Activated CD4-positive, alpha-beta memory T cell treated with anti-CD3 and anti-CD28 coated beads, Interleukin-2, amount 10 ng/mL, durations not matched to agents 7 days and 5 days (primary cell): ENCODE measurements at regions not wholly inside any gene's neighbourhood (a gene's known extent, or its start where the extent isn't known, plus 50 kb on each side); places are given as distances from the start of the nearest gene placed in this dataset.
"Not testable (repeated sequence)": the region's sequence is repeated elsewhere in the genome, so short reads cannot be mapped to it uniquely, and the experiment has no call there.

Source experiments
- CTCF ChIA-PET: fragments of 350-600 bp; sonication (Branson Sonifier 250); formaldehyde crosslinking; loops from one replicate; lab custom pipeline; 2021; ENCODE audit warnings: antibody characterized with exemption, inconsistent platforms; lab: Charles Lee
- POLR2A ChIA-PET: fragments of 350-600 bp; sonication (Branson Sonifier 250); formaldehyde crosslinking; loops from one replicate; lab custom pipeline; 2021; ENCODE audit warnings: antibody characterized with exemption; lab: Charles Lee
- DNase-seq: peaks from one replicate; pipeline ENCODE4 v3.0.0-alpha.2; 2020
- H3K27ac Mint-ChIP-seq: one replicate; pipeline ENCODE4 v1.8.0; 2021; ENCODE audit warnings: mild to moderate bottlenecking, mixed read lengths
- H3K27me3 Mint-ChIP-seq: one replicate; pipeline ENCODE4 v1.8.0; 2021; ENCODE audit warnings: mixed read lengths
- H3K36me3 Mint-ChIP-seq: one replicate; pipeline ENCODE4 v1.8.0; 2021; ENCODE audit warnings: low read depth, mixed read lengths
- H3K4me1 Mint-ChIP-seq: one replicate; pipeline ENCODE4 v1.8.0; 2021; ENCODE audit warnings: mixed read lengths
- H3K4me3 Mint-ChIP-seq: one replicate; pipeline ENCODE4 v1.8.0; 2021; ENCODE audit warnings: mild to moderate bottlenecking, mixed read lengths
- H3K9me3 Mint-ChIP-seq: one replicate; pipeline ENCODE4 v1.8.0; 2021; ENCODE audit warnings: mixed read lengths

DNA sequence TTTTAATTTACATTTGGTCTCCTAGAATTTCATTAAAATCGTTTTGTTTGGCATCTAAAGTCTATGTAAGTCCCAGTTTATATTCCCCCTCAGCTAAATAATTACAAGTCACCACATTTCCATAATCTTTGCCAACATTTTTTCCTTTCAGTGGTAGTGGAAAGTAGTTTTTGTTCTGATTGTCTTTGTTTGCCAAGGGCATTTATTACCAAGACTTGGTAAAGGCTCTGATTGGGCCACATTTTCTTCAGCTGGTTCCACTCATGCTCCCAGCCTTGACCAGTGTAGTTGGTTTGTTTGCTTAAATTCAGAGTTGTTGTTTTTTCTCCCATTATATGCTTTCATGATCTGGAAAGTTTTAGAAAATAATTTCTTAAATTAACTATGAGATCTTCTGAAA lies 153.4 kb upstream of the MME start:
- DNase-seq: no peak
- Mint-ChIP-seq H3K27ac (no peak overlapping the region), H3K9me3 (no peaks in the 10 kb centered on the region), H3K36me3 (no peaks in the 10 kb centered on the region), H3K4me3 (no peak overlapping the region), H3K27me3 (no peaks in the 10 kb centered on the region), H3K4me1 (no peaks in the 10 kb centered on the region)
- ChIA-PET CTCF (no interaction called here), POLR2A (no interaction called here)

DNA sequence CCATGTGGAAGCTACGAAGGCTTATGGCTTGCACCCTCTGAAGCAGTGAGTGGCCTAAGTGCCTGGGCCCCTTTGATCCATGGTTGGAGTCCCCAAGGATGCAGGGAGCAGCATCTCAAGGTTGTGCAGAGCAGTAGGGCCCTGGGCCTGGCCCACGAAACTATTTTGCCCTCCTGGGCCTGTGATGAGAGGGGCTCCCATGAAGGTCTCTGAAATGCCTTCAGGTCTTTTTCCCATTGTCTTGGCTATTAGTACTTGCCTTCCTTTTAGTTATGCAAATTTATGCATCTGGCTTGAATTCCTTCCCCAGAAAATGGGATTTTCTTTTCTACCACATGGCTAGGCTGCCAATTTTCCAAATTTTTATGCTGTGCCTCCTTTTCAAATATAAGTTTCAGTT lies 158.8 kb upstream of the MME start:
- H3K4me3 Mint-ChIP-seq: no peak overlapping the region
- ChIA-PET POLR2A (no interaction called here), CTCF (no interaction called here)
- no peaks in the 10 kb centered on the region for H3K36me3 Mint-ChIP-seq
- no peaks in the 10 kb centered on the region for H3K27me3 Mint-ChIP-seq
- no peak for DNase-seq
- H3K9me3 Mint-ChIP-seq: no peaks in the 10 kb centered on the region
- H3K27ac Mint-ChIP-seq: no peak overlapping the region
- no peaks in the 10 kb centered on the region for H3K4me1 Mint-ChIP-seq

DNA sequence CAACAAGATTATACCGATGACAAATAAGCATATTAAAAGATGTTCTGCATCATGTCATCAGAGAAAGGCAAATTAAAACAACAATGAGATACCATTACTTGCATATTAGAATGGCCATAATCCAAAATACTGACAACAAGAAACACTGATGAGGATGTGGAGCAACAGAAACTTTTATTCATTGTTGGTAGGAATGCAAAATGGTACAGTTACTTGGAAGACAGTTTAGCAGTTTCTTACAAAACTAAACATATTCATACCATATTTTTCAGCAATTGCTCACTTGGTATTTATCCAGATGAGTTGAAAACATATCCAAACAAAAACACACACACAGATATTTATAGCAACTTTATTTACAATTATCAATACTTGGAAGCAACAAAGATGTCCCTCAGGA lies 160.9 kb upstream of the MME start:
- Mint-ChIP-seq H3K4me1 (no peaks in the 10 kb centered on the region), H3K27me3 (no peaks in the 10 kb centered on the region), H3K4me3 (no peak overlapping the region), H3K27ac (no peak overlapping the region), H3K36me3 (no peaks in the 10 kb centered on the region), H3K9me3 (peaks cover 5% of the 10 kb centered on the region)
- DNase-seq: no peak
- ChIA-PET POLR2A (no interaction called here), CTCF (no interaction called here)

DNA sequence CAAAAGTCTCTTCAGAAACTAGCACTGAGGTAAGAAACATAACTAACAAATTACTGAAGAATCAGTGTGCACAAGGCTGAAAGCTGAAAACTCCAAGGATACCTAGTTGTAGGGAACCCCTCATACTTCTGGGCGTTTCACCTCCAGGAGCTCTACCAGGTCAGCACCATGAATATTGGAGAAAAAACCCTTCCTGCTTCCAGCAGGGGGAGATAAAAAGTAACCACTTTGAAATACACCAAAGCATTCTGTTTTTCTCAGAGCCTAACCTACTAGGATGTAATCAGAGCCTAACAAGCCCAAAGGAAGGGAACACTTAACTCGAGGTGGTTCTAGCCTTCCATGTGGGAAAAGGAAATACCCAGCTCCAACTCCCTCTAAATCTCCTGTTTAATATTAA lies 175.8 kb upstream of the MME start:
- no peak for DNase-seq
- ChIA-PET POLR2A (no interaction called here), CTCF (interaction anchor here (0.6 kb wide), 1 partner anchor 418 kb away, joined by 3 read pairs; no protein-coding TSS in a partner anchor)
- Mint-ChIP-seq H3K9me3 (peaks cover 10% of the 10 kb centered on the region), H3K36me3 (no peaks in the 10 kb centered on the region), H3K27ac (no peak overlapping the region), H3K4me1 (no peaks in the 10 kb centered on the region), H3K4me3 (no peak overlapping the region), H3K27me3 (no peaks in the 10 kb centered on the region)

DNA sequence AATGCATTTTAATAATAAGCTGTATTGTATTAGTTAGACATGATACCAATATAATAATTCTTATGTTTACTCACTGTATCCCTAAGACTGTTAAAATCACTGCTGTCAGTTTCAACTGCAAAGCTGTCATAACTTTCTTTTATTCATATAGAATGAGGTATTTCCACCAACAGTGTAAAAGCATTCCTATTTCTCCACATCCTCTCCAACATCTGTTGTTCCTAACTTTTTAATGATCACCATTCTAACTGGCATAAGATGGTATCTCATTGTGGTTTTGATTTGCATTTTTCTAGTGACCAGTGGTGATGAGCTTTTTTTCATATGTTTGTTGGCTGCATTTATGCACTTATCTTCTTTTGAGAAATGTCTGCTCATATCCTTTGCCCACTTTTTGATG lies 177.6 kb upstream of the MME start:
- H3K27ac Mint-ChIP-seq, DNase-seq, POLR2A ChIA-PET, H3K27me3 Mint-ChIP-seq, H3K9me3 Mint-ChIP-seq, H3K4me3 Mint-ChIP-seq, H3K36me3 Mint-ChIP-seq, CTCF ChIA-PET, H3K4me1 Mint-ChIP-seq: not testable (repeated sequence)

DNA sequence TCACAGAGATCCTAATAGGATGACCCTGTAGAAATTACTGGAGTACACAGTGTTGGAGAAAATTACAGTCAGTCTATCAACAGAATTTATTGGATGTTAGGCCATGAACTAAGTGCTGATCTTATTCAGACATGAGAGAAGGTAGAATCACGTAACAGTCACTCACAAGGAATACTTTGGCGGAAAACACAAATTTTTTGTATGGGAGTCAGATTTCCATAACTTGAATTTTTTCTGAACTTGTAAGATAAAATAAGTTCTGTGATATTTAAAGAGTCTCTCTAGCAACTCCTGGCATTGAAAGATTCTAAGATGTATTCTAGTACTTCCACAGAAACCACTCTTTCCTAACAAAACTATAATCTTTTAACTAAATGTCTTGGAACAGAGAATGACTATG lies 178.8 kb upstream of the MME start:
- H3K4me3 Mint-ChIP-seq: no peak overlapping the region
- ChIA-PET POLR2A (no interaction called here), CTCF (no interaction called here)
- no peak for DNase-seq
- H3K9me3 Mint-ChIP-seq: peaks cover 4% of the 10 kb centered on the region
- no peaks in the 10 kb centered on the region for H3K4me1 Mint-ChIP-seq
- no peaks in the 10 kb centered on the region for H3K27me3 Mint-ChIP-seq
- H3K36me3 Mint-ChIP-seq: no peaks in the 10 kb centered on the region
- H3K27ac Mint-ChIP-seq: no peak overlapping the region

DNA sequence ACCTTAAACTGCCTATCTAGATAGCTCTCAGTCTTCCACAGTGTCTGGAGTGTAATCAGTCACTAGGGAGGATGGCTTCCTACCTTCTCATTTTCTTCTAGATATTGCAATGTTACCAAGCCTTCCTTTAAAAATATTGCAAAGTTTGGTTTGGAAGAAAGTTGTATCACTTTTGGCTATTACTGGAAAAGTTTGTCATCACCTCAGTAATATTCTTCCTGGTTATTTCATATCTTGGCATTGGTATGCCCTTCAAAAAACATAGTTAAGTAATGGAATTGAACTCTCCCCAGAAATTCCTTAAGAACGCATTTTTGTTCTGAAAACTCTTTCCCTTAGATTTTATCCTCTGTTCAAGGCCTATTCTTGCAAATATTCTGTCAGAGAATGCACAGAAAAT lies 179.3 kb upstream of the MME start:
- H3K9me3 Mint-ChIP-seq: peaks cover 4% of the 10 kb centered on the region
- CTCF ChIA-PET: no interaction called here
- no peaks in the 10 kb centered on the region for H3K27me3 Mint-ChIP-seq
- H3K4me1 Mint-ChIP-seq: no peaks in the 10 kb centered on the region
- no peak for DNase-seq
- H3K4me3 Mint-ChIP-seq: no peak overlapping the region
- no peaks in the 10 kb centered on the region for H3K36me3 Mint-ChIP-seq
- no peak overlapping the region for H3K27ac Mint-ChIP-seq
- POLR2A ChIA-PET: no interaction called here

DNA sequence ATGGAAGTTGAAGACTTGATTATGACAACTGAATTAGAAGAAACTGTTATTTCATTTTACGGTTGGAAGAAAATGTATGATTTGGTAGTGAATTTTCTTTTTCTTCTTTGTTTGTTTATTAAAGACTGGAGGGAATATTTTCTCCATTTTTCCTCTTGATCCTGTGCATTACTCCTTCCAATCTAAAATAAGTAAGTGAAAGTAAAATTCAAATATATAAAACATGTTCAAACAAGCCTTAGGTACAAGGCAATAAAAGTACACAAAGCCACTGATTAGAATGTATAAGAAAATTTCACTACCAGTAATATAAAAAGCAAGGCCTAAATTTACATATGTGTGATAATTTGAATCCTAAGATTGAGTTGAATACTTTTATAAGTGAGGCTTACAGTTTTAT lies 181.2 kb upstream of the MME start:
- no peak for DNase-seq
- no peak overlapping the region for H3K27ac Mint-ChIP-seq
- ChIA-PET POLR2A (no interaction called here), CTCF (no interaction called here)
- H3K4me3 Mint-ChIP-seq: no peak overlapping the region
- no peaks in the 10 kb centered on the region for H3K4me1 Mint-ChIP-seq
- no peaks in the 10 kb centered on the region for H3K9me3 Mint-ChIP-seq
- no peaks in the 10 kb centered on the region for H3K36me3 Mint-ChIP-seq
- no peaks in the 10 kb centered on the region for H3K27me3 Mint-ChIP-seq

DNA sequence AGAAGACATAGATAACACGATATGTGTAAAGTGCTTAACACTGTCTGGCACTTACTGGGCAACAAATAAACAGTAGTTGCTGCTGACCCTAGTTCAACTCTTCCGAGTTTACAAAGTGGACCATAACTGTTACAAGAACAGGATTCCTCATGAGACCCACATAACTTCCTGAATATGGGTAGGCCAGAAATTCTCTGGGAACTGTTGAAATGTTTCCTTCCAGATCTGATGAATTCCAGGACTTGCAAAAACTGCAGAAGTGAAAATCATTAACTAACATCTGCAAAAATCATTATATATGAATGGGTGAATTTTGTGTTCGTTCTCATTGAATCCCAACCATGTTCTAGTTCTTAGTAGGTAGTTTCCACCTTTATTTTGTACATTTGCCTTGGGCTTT lies 181.7 kb upstream of the MME start:
- H3K4me1 Mint-ChIP-seq: no peaks in the 10 kb centered on the region
- H3K4me3 Mint-ChIP-seq: no peak overlapping the region
- no peak overlapping the region for H3K27ac Mint-ChIP-seq
- H3K9me3 Mint-ChIP-seq: no peaks in the 10 kb centered on the region
- H3K36me3 Mint-ChIP-seq: no peaks in the 10 kb centered on the region
- no peaks in the 10 kb centered on the region for H3K27me3 Mint-ChIP-seq
- no peak for DNase-seq
- ChIA-PET POLR2A (no interaction called here), CTCF (no interaction called here)

DNA sequence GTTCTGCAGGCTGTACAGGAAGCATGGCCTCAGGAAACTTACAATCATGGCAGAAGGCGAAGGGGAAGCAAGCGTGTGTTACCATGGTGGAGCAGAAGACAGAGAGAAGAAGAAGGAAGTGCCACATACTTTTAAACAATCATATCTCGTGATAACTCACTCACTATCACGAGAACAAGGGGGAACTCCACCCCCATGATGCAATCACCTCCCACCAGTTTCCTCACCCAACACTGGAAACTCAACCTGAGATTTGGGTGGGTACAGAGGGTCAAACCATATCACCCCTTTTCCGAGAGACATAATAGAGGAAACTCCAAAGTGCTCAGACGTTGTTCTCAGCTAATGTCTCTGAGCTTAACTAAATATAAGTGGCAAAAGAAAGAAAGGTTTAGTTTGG lies 186.3 kb upstream of the MME start:
- Mint-ChIP-seq H3K36me3 (no peaks in the 10 kb centered on the region), H3K27ac (no peak overlapping the region), H3K4me1 (no peaks in the 10 kb centered on the region), H3K9me3 (peaks cover 6% of the 10 kb centered on the region), H3K27me3 (no peaks in the 10 kb centered on the region), H3K4me3 (no peak overlapping the region)
- no peak for DNase-seq
- ChIA-PET CTCF (no interaction called here), POLR2A (no interaction called here)

DNA sequence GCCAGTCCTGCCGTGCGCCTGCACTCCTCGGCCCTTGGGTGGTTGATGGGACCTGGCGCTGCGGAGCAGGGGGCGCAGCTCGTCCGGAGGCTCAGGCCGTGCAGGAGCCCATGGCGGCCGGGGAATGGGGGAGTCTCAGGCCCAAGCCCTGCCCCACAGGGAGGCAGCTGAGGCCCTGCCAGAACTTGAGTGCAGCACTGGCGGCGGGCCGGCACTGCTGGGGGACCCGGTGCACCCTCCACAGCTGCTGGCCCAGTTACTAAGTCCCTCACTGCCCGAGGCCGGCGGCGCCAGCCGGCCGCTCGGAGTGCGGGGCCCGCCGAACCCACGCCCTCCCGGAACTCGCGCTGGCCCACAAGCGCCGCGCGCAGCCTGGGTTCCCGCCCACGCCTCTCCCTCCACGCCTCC lies 190.9 kb upstream of the MME start:
- ChIA-PET CTCF (no interaction called here), POLR2A (no interaction called here)
- no peaks in the 10 kb centered on the region for H3K36me3 Mint-ChIP-seq
- H3K4me1 Mint-ChIP-seq: no peaks in the 10 kb centered on the region
- no peak for DNase-seq
- H3K27ac Mint-ChIP-seq: no peak overlapping the region
- no peaks in the 10 kb centered on the region for H3K27me3 Mint-ChIP-seq
- no peak overlapping the region for H3K4me3 Mint-ChIP-seq
- peaks cover 17% of the 10 kb centered on the region for H3K9me3 Mint-ChIP-seq

DNA sequence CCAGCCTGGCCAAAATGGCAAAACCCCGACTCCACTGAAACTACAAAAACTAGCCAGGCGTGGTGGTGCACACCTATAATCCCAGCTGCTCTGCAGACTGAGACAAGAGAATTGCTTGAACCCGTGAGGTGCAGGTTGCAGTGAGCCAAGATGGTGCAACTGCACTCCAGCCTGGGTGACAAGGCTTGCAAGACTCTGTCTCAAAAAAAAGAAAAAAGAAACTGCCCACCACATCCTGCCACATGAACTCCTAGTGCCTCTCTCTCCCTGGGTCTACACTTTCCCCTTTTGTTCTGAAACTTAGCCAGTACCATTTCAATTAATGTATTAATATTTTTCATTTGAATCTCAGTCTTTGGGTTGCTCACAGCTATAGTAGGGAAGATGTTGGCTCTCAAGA lies 192.2 kb upstream of the MME start:
- H3K4me1 Mint-ChIP-seq: no peaks in the 10 kb centered on the region
- CTCF ChIA-PET: no interaction called here
- H3K36me3 Mint-ChIP-seq: no peaks in the 10 kb centered on the region
- H3K27me3 Mint-ChIP-seq: no peaks in the 10 kb centered on the region
- no peak for DNase-seq
- H3K4me3 Mint-ChIP-seq: no peak overlapping the region
- no peak overlapping the region for H3K27ac Mint-ChIP-seq
- peaks cover 17% of the 10 kb centered on the region for H3K9me3 Mint-ChIP-seq
- POLR2A ChIA-PET: no interaction called here

DNA sequence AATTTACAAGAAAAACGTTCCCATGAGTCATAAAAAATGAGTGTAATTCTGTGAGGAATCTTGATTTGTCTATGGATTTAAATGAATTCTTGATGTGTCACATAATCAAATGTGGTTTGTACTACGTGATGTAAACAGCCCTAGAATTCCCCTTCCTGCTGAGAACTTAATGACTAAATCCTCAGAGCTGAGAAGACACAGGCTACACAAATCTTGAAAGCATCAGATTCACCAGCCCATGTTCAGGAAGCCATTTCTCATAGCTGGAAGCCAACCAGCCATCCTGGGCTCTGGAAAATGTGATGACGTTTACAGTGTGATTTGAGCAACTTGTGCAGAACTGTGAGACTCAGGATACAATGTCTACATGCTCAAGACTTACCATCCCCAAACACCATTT lies 193.7 kb upstream of the MME start:
- no peaks in the 10 kb centered on the region for H3K4me1 Mint-ChIP-seq
- no peak overlapping the region for H3K4me3 Mint-ChIP-seq
- ChIA-PET POLR2A (no interaction called here), CTCF (no interaction called here)
- no peak for DNase-seq
- H3K9me3 Mint-ChIP-seq: peaks cover 17% of the 10 kb centered on the region
- no peaks in the 10 kb centered on the region for H3K36me3 Mint-ChIP-seq
- H3K27me3 Mint-ChIP-seq: no peaks in the 10 kb centered on the region
- H3K27ac Mint-ChIP-seq: no peak overlapping the region

DNA sequence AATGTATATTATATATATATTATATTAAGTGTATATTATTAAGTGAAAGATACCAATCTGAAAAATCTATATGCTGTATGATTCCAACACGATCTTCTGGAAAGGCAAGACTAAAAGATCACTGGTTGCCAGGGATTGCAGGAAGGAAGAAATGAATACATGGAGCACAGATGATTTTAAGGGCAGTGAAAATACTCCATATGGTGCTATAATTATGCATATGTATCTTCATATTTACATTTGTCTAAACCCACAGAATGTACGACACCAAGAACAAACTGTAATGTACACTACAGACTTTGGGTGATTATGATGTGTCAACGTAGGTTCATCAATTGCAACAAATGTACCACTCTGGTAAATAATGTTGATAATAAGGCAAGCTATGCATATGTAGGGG lies 194.7 kb upstream of the MME start:
- Mint-ChIP-seq H3K27me3 (no peaks in the 10 kb centered on the region), H3K9me3 (peaks cover 17% of the 10 kb centered on the region), H3K27ac (no peak overlapping the region), H3K4me1 (no peaks in the 10 kb centered on the region), H3K4me3 (no peak overlapping the region), H3K36me3 (no peaks in the 10 kb centered on the region)
- ChIA-PET POLR2A (no interaction called here), CTCF (no interaction called here)
- no peak for DNase-seq

DNA sequence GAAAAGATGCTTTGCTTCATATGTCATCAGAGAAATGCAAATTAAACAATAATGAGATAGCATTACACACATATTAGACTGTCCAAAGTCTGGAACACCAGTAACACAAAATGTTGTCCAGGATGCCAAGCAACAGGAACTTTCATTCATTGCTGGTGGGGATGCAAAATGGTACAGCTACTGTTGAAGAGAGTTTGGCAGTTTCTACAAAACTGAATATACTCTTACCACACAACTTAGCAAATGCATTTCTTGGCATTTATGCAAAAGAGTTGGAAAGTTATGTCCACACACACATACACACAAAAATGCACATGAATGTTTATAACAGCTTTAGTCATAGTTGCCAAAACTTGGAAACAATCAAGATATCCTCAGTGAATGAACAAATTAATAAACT lies 195.2 kb upstream of the MME start:
- DNase-seq: no peak
- Mint-ChIP-seq H3K4me1 (no peaks in the 10 kb centered on the region), H3K27me3 (no peaks in the 10 kb centered on the region), H3K36me3 (no peaks in the 10 kb centered on the region), H3K27ac (no peak overlapping the region), H3K4me3 (no peak overlapping the region), H3K9me3 (peaks cover 14% of the 10 kb centered on the region)
- POLR2A ChIA-PET: no interaction called here
- CTCF ChIA-PET: no interaction called here
